HCT116 (cell line): ENCODE measurements at regions not wholly inside any gene's neighbourhood (a gene's known extent, or its start where the extent isn't known, plus 50 kb on each side); places are given as distances from the start of the nearest gene placed in this dataset.

Experiments used
- ATAC-seq: fragments of 200-7000 bp; cut with Tn5 transposase; 2 replicates; pipeline ENCODE4 v1.9.1; 2020; ENCODE audit warnings: mild to moderate bottlenecking, moderate library complexity
- BruUV-seq: library from RNA; stranded (reverse); fragments of 400-500 nt; replicated peaks from 2 replicates; lab custom pipeline; 2021; lab: Mats Ljungman, UMichigan
- CTCF ChIA-PET: fragments of 300-600 bp; sonication (Branson Sonifier 250); formaldehyde crosslinking; loops from one replicate; lab custom pipeline; 2021; ENCODE audit warnings: antibody characterized with exemption; lab: Charles Lee
- POLR2A ChIA-PET: fragments of 300-600, 350-600 bp; sonication (Branson Sonifier 250); formaldehyde crosslinking; loops from one replicate; lab custom pipeline; 2021; ENCODE audit warnings: antibody characterized with exemption; lab: Charles Lee
- RAD21 ChIA-PET, 2 experiments: fragments of 300-600 bp; sonication (Branson Sonifier 250); formaldehyde crosslinking; loops; one replicate each; lab custom pipeline; 2023; ENCODE audit warnings: low total read pairs in 2 of 2; ENCODE audit not compliant: uncharacterized antibody in 2 of 2, unreplicated experiment in 2 of 2, low non-redundant PET in 1 of 2; lab: Charles Lee
- DNase-seq: peaks from one replicate; pipeline ENCODE4 v3.0.0-alpha.2; 2010; ENCODE audit warnings: low read depth, low spot score
- H2AFZ ChIP-seq: fragments of 200-600 bp; shearing (Covaris generic), sonication (generic); 2 replicates; pipeline ENCODE4 v1.6.1; 2017; ENCODE audit warnings: low read depth, mixed run types, mixed read lengths, antibody characterized with exemption, low read length; ENCODE audit not compliant: poor library complexity, severe bottlenecking
- H3K27ac ChIP-seq: 2 replicates; pipeline ENCODE4 v1.5.1; 2012; ENCODE audit warnings: low read depth, low read length
- H3K27me3 ChIP-seq: fragments of 200-600 bp; sonication (generic); 2 replicates; pipeline ENCODE4 v1.6.1; 2016; ENCODE audit warnings: mixed run types, low read length, mixed read lengths; ENCODE audit not compliant: insufficient read depth
- H3K36me3 ChIP-seq, 2 experiments: fragments of 200-500 bp in 1 of 2; fragments of 200-600 bp in 1 of 2; sonication (Bioruptor generic) in 1 of 2; sonication (generic) in 1 of 2; 2 replicates each; pipeline versions ENCODE4 v1.5.1 to v1.6.1; 2014 to 2016; ENCODE audit warnings: low read length in 2 of 2, inconsistent platforms in 1 of 2, mixed read lengths in 1 of 2, mixed run types in 1 of 2; ENCODE audit not compliant: insufficient read depth in 2 of 2, control insufficient read depth in 1 of 2
- H3K4me1 ChIP-seq, 2 experiments: fragments of 200-600 bp in 1 of 2; sonication (generic) in 1 of 2; 2 replicates each; pipeline versions ENCODE4 v1.5.1 to v1.6.1; 2012 to 2017; ENCODE audit warnings: low read length in 2 of 2, inconsistent platforms in 1 of 2, mild to moderate bottlenecking in 1 of 2, mixed read lengths in 1 of 2, mixed run types in 1 of 2, moderate library complexity in 1 of 2; ENCODE audit not compliant: insufficient read depth in 2 of 2, control insufficient read depth in 1 of 2
- H3K4me2 ChIP-seq: fragments of 200-600 bp; sonication (generic); 2 replicates; pipeline ENCODE4 v1.6.1; 2017; ENCODE audit warnings: mixed run types, low read length, mixed read lengths
- H3K4me3 ChIP-seq, 2 experiments: fragments of 200-600 bp in 1 of 2; sonication (generic) in 1 of 2; replicated peaks in 1 of 2; 2 replicates each; pipeline ENCODE4 v1.5.1; 2011 to 2016; ENCODE audit warnings: low read length in 2 of 2, control low read depth in 1 of 2, low read depth in 1 of 2, mild to moderate bottlenecking in 1 of 2, mixed read lengths in 1 of 2, mixed run types in 1 of 2
- H3K79me2 ChIP-seq: fragments of 200-600 bp; sonication (generic); 2 replicates; pipeline ENCODE4 v1.6.1; 2017; ENCODE audit warnings: mild to moderate bottlenecking, mixed run types, low read length, moderate library complexity, mixed read lengths; ENCODE audit not compliant: insufficient read depth
- H3K9ac ChIP-seq: fragments of 200-600 bp; sonication (generic); 2 replicates; pipeline ENCODE4 v1.6.1; 2016; ENCODE audit warnings: low read length, mixed read lengths
- H3K9me2 ChIP-seq: fragments of 200-600 bp; sonication (generic), shearing (Covaris generic); 2 replicates; pipeline ENCODE4 v1.6.1; 2017; ENCODE audit warnings: mixed run types, mild to moderate bottlenecking, moderate library complexity; ENCODE audit not compliant: insufficient read depth
- H3K9me3 ChIP-seq, 2 experiments: fragments of 200-500 bp in 1 of 2; fragments of 200-600 bp in 1 of 2; sonication (Bioruptor generic) in 1 of 2; sonication (generic) in 1 of 2; 2 replicates each; pipeline ENCODE4 v1.6.1; 2014 to 2017; ENCODE audit warnings: low read length in 2 of 2, mixed read lengths in 2 of 2, inconsistent platforms in 1 of 2, low read depth in 1 of 2, mild to moderate bottlenecking in 1 of 2, mixed run types in 1 of 2, moderate library complexity in 1 of 2; ENCODE audit not compliant: control insufficient read depth in 1 of 2, insufficient read depth in 1 of 2
- H4K20me1 ChIP-seq: fragments of 200-600 bp; sonication (generic), shearing (Covaris generic); 2 replicates; pipeline ENCODE4 v1.6.1; 2017; ENCODE audit warnings: mixed run types, mild to moderate bottlenecking, moderate library complexity; ENCODE audit not compliant: insufficient read depth
- MAX ChIP-seq: IDR thresholded peaks from 2 replicates; pipeline ENCODE4 v1.6.1; 2012
- REST ChIP-seq: IDR thresholded peaks from 2 replicates; pipeline ENCODE4 v1.6.1; 2012; ENCODE audit warnings: low read depth
- TCF7L2 ChIP-seq: IDR thresholded peaks from 2 replicates; pipeline ENCODE4 v1.7.0; 2011; ENCODE audit warnings: borderline replicate concordance, inconsistent platforms; ENCODE audit not compliant: insufficient read depth, insufficient read length; ENCODE audit errors: extremely low read depth
- ZBTB33 ChIP-seq: IDR thresholded peaks from 2 replicates; pipeline ENCODE4 v1.6.1; 2011; ENCODE audit warnings: mild to moderate bottlenecking, low read length, moderate library complexity; ENCODE audit not compliant: insufficient replicate concordance; ENCODE audit errors: extremely low read depth
- intact Hi-C: fragments of 100-400 bp; cut with micrococcal nuclease; formaldehyde crosslinking; loops from 2 replicates; pipeline ENCODE4 v1.10.0; 2022

GRCh38 chr13:50156561-50157127, 141.4 kb downstream of the KCNRG start:
- TF ChIP-seq REST (no peak), MAX (no peak), TCF7L2 (no peak), ZBTB33 (no peak)
- DNase-seq: no peak
- no peaks in the 10 kb centered on the region for H3K4me1 ChIP-seq
- intact Hi-C loops: no loop called here
- ChIA-PET RAD21 (no interaction called here), POLR2A (no interaction called here), CTCF (no interaction called here)
- H3K27me3 ChIP-seq: no peaks in the 10 kb centered on the region
- no peaks in the 10 kb centered on the region for H3K79me2 ChIP-seq
- H3K36me3 ChIP-seq: no peaks in the 10 kb centered on the region
- H3K4me3 ChIP-seq: no peak overlapping the region
- no peak overlapping the region for H3K4me2 ChIP-seq
- H3K27ac ChIP-seq: no peak overlapping the region
- H3K9ac ChIP-seq: no peak overlapping the region
- no peaks in the 10 kb centered on the region for H3K9me3 ChIP-seq
- no peaks in the 10 kb centered on the region for H4K20me1 ChIP-seq
- H2AFZ ChIP-seq: no peak overlapping the region
- ATAC-seq: no peak
- BruUV-seq: no TSS peak
- 0 out of 2 replicates have a peak, but pooled peaks cover 3% of the 10 kb centered on the region for H3K9me2 ChIP-seq
